Astrocyte (in vitro differentiated cells and primary cell): ENCODE measurements at regions not wholly inside any gene's neighbourhood (a gene's known extent, or its start where the extent isn't known, plus 50 kb on each side); places are given as distances from the start of the nearest gene placed in this dataset.
A peak's percentile ranks its signal among the peaks of the same experiment; 100 is the strongest.

Experiments
- DNase-seq: peaks from one replicate; pipeline ENCODE4 v3.0.0-alpha.2; 2010; ENCODE audit warnings: low read depth
- FAIRE-seq: peaks from 2 replicates; lab custom pipeline; 2011; peaks lifted over from hg19 to GRCh38; lab: Jason Lieb, UNC
- H2AFZ ChIP-seq: 2 replicates; pipeline ENCODE4 v1.6.0; 2012; ENCODE audit warnings: low read depth, low read length, inconsistent platforms
- H3K27ac ChIP-seq: 2 replicates; pipeline ENCODE4 v1.5.1; 2011; ENCODE audit warnings: low read depth, low read length, inconsistent platforms
- H3K27me3 ChIP-seq: 2 replicates; pipeline ENCODE4 v1.6.0; 2011; ENCODE audit warnings: low read length, inconsistent platforms; ENCODE audit not compliant: insufficient read depth
- H3K36me3 ChIP-seq: 2 replicates; pipeline ENCODE4 v1.5.1; 2011; ENCODE audit warnings: low read length, inconsistent platforms; ENCODE audit not compliant: insufficient read depth
- H3K4me1 ChIP-seq: 2 replicates; pipeline ENCODE4 v1.5.1; 2011; ENCODE audit warnings: low read length, inconsistent platforms; ENCODE audit not compliant: insufficient read depth
- H3K4me2 ChIP-seq: 2 replicates; pipeline ENCODE4 v1.6.0; 2012; ENCODE audit warnings: low read length, inconsistent platforms
- H3K4me3 ChIP-seq: 2 replicates; pipeline ENCODE4 v1.5.1; 2011; ENCODE audit warnings: low read depth, mild to moderate bottlenecking, low read length, inconsistent platforms; ENCODE audit not compliant: insufficient read depth
- H3K79me2 ChIP-seq: 2 replicates; pipeline ENCODE4 v1.6.0; 2012; ENCODE audit warnings: mild to moderate bottlenecking, low read length, inconsistent platforms; ENCODE audit not compliant: insufficient read depth
- H3K9ac ChIP-seq: 2 replicates; pipeline ENCODE4 v1.6.0; 2012; ENCODE audit warnings: mild to moderate bottlenecking, low read length, inconsistent platforms
- H3K9me3 ChIP-seq: 2 replicates; pipeline ENCODE4 v1.5.1; 2012; ENCODE audit warnings: low read depth, mild to moderate bottlenecking, low read length, inconsistent platforms; ENCODE audit not compliant: insufficient read depth
- H4K20me1 ChIP-seq: 2 replicates; pipeline ENCODE4 v1.6.0; 2012; ENCODE audit warnings: low read length, inconsistent platforms; ENCODE audit not compliant: insufficient read depth
- H3K27ac Mint-ChIP-seq: one replicate; pipeline ENCODE4 v1.8.0; 2021; ENCODE audit warnings: mild to moderate bottlenecking, mixed read lengths; ENCODE audit not compliant: unreplicated experiment
- H3K27me3 Mint-ChIP-seq: one replicate; pipeline ENCODE4 v1.8.0; 2021; ENCODE audit warnings: low read depth, mixed read lengths; ENCODE audit not compliant: unreplicated experiment
- H3K36me3 Mint-ChIP-seq: one replicate; pipeline ENCODE4 v1.8.0; 2021; ENCODE audit warnings: low read depth, mixed read lengths; ENCODE audit not compliant: unreplicated experiment
- H3K4me1 Mint-ChIP-seq: one replicate; pipeline ENCODE4 v1.8.0; 2021; ENCODE audit warnings: low read depth, mixed read lengths; ENCODE audit not compliant: unreplicated experiment
- H3K4me3 Mint-ChIP-seq: one replicate; pipeline ENCODE4 v1.8.0; 2021; ENCODE audit warnings: mild to moderate bottlenecking, moderate library complexity, mixed read lengths; ENCODE audit not compliant: unreplicated experiment
- H3K9me3 Mint-ChIP-seq: one replicate; pipeline ENCODE4 v1.8.0; 2021; ENCODE audit warnings: mild to moderate bottlenecking, mixed read lengths; ENCODE audit not compliant: unreplicated experiment
- EZH2 ChIP-seq: IDR thresholded peaks from 2 replicates; pipeline ENCODE4 v1.6.1; 2012; ENCODE audit warnings: mild to moderate bottlenecking, low read length, inconsistent platforms; ENCODE audit not compliant: insufficient read depth
- TF ChIP-seq, protein P1 (sequence below): IDR thresholded peaks from 2 replicates; pipeline ENCODE4 v1.5.1; 2011; ENCODE audit warnings: low read depth, mild to moderate bottlenecking, inconsistent platforms, low read length, moderate library complexity; ENCODE audit not compliant: insufficient read depth

DNA sequence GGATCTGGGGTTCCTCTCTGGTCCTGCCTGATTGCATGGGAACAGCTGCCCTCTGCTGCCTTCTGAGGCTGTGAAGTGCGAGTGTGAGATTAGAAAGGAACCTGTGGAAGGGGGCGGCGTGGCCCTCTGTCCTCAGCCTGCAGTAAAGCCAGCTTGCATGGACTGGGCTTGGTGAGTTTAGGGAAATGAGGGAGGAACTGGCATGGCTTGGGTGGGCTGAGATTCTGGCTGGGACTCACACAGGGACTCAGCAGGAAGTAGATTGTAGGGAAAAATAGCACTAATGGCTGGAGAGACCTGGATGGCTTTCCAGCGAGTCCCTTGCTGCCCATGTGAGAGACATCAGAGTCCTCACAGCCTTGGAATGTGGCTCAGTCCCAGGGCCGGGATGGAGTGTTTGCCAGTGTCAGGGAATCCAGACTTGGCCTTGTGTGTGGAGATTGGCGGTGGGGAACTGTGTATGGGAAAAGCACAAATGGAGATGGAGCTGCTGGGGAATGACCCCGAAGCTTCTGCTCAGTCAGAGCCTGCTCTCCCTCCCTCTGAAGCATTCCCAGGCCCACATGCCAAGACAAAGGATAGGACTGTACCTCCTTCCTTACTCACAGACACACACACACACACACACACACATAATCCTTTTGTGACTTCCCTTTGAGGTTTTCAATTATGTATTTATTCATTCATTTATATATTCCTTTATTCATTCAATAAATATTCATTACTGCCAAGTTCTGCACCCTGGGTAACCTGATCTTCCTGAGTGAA, 115.4 kb downstream of the ACAA2 start:
- peak overlapping the region; percentile 37 for H2AFZ ChIP-seq
- H4K20me1 ChIP-seq = no peaks in the 10 kb centered on the region
- no peak overlapping the region for H3K27ac ChIP-seq
- DNase-seq = peak; percentile 52
- H3K9me3 Mint-ChIP-seq = no peaks in the 10 kb centered on the region
- H3K4me3 Mint-ChIP-seq = no peak overlapping the region
- H3K36me3 Mint-ChIP-seq = no peaks in the 10 kb centered on the region
- H3K27ac Mint-ChIP-seq = peak overlapping the region; percentile 42
- H3K4me3 ChIP-seq = no peak overlapping the region
- H3K27me3 Mint-ChIP-seq = no peaks in the 10 kb centered on the region
- no peaks in the 10 kb centered on the region for H3K36me3 ChIP-seq
- no peak for TF ChIP-seq EZH2
- TF ChIP-seq, protein P1, sequence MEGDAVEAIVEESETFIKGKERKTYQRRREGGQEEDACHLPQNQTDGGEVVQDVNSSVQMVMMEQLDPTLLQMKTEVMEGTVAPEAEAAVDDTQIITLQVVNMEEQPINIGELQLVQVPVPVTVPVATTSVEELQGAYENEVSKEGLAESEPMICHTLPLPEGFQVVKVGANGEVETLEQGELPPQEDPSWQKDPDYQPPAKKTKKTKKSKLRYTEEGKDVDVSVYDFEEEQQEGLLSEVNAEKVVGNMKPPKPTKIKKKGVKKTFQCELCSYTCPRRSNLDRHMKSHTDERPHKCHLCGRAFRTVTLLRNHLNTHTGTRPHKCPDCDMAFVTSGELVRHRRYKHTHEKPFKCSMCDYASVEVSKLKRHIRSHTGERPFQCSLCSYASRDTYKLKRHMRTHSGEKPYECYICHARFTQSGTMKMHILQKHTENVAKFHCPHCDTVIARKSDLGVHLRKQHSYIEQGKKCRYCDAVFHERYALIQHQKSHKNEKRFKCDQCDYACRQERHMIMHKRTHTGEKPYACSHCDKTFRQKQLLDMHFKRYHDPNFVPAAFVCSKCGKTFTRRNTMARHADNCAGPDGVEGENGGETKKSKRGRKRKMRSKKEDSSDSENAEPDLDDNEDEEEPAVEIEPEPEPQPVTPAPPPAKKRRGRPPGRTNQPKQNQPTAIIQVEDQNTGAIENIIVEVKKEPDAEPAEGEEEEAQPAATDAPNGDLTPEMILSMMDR = no peak
- FAIRE-seq = no peak
- no peak overlapping the region for H3K9ac ChIP-seq
- H3K4me1 Mint-ChIP-seq = peaks cover 20% of the 10 kb centered on the region
- peaks cover 14% of the 10 kb centered on the region for H3K4me1 ChIP-seq
- no peaks in the 10 kb centered on the region for H3K79me2 ChIP-seq
- no peaks in the 10 kb centered on the region for H3K9me3 ChIP-seq
- no peak overlapping the region for H3K4me2 ChIP-seq
- H3K27me3 ChIP-seq = no peaks in the 10 kb centered on the region

DNA sequence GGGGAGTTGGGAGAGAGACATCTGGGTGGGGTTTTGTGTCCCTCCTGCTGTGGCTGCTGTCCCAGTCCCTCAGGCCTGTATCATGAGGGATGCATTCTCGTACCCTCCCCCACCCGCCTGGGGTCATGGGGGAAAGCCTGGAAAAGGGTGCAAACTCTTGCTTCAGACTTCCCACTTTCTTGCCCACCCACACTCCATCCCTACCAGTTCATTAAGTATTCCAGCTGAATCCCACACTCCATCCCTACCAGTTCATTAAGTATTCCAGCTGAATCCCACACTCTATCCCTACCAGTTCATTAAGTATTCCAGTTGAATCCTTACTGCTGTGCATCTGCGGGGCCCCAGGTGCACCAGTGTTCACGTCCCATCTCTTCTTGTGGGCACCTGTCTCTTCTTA, 116.3 kb downstream of the ACAA2 start:
- Histone ChIP-seq H3K79me2 (no peaks in the 10 kb centered on the region), H3K27me3 (no peaks in the 10 kb centered on the region), H3K4me1 (peaks cover 14% of the 10 kb centered on the region), H4K20me1 (no peaks in the 10 kb centered on the region), H3K9ac (no peak overlapping the region), H3K9me3 (no peaks in the 10 kb centered on the region), H3K36me3 (no peaks in the 10 kb centered on the region), H2AFZ (no peak overlapping the region), H3K4me2 (no peak overlapping the region), H3K27ac (no peak overlapping the region), H3K4me3 (no peak overlapping the region)
- H3K27ac Mint-ChIP-seq = peak overlapping the region; percentile 6
- H3K4me3 Mint-ChIP-seq = no peak overlapping the region
- no peak for TF ChIP-seq EZH2
- TF ChIP-seq, protein P1 = no peak
- peaks cover 26% of the 10 kb centered on the region for H3K4me1 Mint-ChIP-seq
- FAIRE-seq = no peak
- no peaks in the 10 kb centered on the region for H3K27me3 Mint-ChIP-seq
- no peak for DNase-seq
- H3K9me3 Mint-ChIP-seq = no peaks in the 10 kb centered on the region
- H3K36me3 Mint-ChIP-seq = no peaks in the 10 kb centered on the region

DNA sequence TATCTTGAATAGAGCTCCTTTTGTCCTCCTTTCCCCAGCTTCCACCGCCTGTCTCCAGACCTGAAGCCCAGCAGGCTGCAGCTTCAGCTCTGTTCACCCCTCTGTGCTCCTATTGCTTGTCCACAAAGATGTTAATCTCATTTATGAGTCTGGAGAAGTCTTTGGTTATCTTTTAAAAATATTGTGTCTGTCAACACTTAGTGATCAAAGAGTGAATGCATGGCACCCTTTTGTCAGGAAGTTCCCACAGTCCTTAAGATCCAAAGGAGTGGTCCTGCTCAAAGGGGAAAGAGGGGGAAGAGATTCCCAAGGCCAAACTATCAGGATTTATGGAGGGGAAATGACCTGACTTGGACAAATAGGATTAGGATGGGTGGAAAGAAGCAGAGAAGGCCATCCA, 118.9 kb downstream of the ACAA2 start:
- H3K27ac Mint-ChIP-seq = no peak overlapping the region
- Histone ChIP-seq H3K4me2 (no peak overlapping the region), H3K79me2 (no peaks in the 10 kb centered on the region), H3K27me3 (no peaks in the 10 kb centered on the region), H3K4me3 (no peak overlapping the region), H2AFZ (no peak overlapping the region), H3K36me3 (no peaks in the 10 kb centered on the region), H3K27ac (no peak overlapping the region), H3K4me1 (peaks cover 33% of the 10 kb centered on the region), H3K9me3 (no peaks in the 10 kb centered on the region), H3K9ac (no peak overlapping the region), H4K20me1 (no peaks in the 10 kb centered on the region)
- DNase-seq (no peak), FAIRE-seq (no peak)
- TF ChIP-seq, protein P1 = no peak
- no peak for TF ChIP-seq EZH2
- no peak overlapping the region for H3K4me3 Mint-ChIP-seq
- H3K4me1 Mint-ChIP-seq = peaks cover 43% of the 10 kb centered on the region
- no peaks in the 10 kb centered on the region for H3K36me3 Mint-ChIP-seq
- no peaks in the 10 kb centered on the region for H3K27me3 Mint-ChIP-seq
- H3K9me3 Mint-ChIP-seq = no peaks in the 10 kb centered on the region
